Adrenal gland (tissue), 9 donors: ENCODE measurements at regions not wholly inside any gene's neighbourhood (a gene's known extent, or its start where the extent isn't known, plus 50 kb on each side); places are given as distances from the start of the nearest gene placed in this dataset.

ENCODE experiments used
- DNase-seq, 7 donors: peaks; one replicate each; pipeline ENCODE4 v3.0.0-alpha.2; 2019 to 2020
- H3K27ac ChIP-seq, 5 donors: fragments of 200-600 bp; sonication (generic) in 4 of 5; 1 replicate in 3 of 5; 2 replicates in 2 of 5; pipeline versions ENCODE4 v1.5.1 to v1.8.0; 2016 to 2020; ENCODE audit warnings: mild to moderate bottlenecking in 1 of 5
- H3K27me3 ChIP-seq: fragments of 200-600 bp; 2 replicates; pipeline ENCODE4 v1.8.0; 2021
- H3K36me3 ChIP-seq, 2 donors: fragments of 200-600 bp; replicated peaks in 1 of 2; 1 replicate in 1 of 2; 2 replicates in 1 of 2; pipeline versions ENCODE4 v1.5.1 to v1.8.0; 2018 to 2022
- H3K4me1 ChIP-seq, 2 donors: fragments of 200-600 bp; replicated peaks in 1 of 2; 1 replicate in 1 of 2; 2 replicates in 1 of 2; pipeline versions ENCODE4 v1.5.1 to v1.8.0; 2018 to 2021
- H3K4me3 ChIP-seq, 4 donors: fragments of 200-600 bp; sonication (generic) in 3 of 4; one replicate each; pipeline ENCODE4 v1.5.1; 2016 to 2018
- H3K9me3 ChIP-seq, 3 donors: fragments of 200-600 bp; sonication (generic) in 1 of 3; replicated peaks in 1 of 3; 1 replicate in 2 of 3; 2 replicates in 1 of 3; pipeline versions ENCODE4 v1.5.1 to v1.8.0; 2016 to 2021
- POLR2A ChIP-seq, 2 donors: fragments of 450-650 bp; IDR thresholded peaks; one replicate each; pipeline ENCODE4 v1.6.1; 2017; ENCODE audit warnings: antibody characterized with exemption in 2 of 2, mild to moderate bottlenecking in 2 of 2, moderate library complexity in 1 of 2
- WGBS, 4 donors: extraction: QIAGEN DNeasy Blood & Tissue Kit in 2 of 4; methylation state at CpG; one replicate each; pipeline versions ENCODE4 v1.1.5 to v1.1.7; 2013 to 2017; 5-methylcytosine and 5-hydroxymethylcytosine counted together
- intact Hi-C, 2 donors: fragments of 100-400 bp; cut with DNase I; formaldehyde crosslinking; loops; one replicate each; pipeline versions ENCODE4 v1.14.1 to v1.15.0; 2022 to 2023
- TF ChIP-seq, protein P1 (sequence below), 6 experiments: fragments of 450-650 bp in 4 of 6; fragments of 200-600 bp in 2 of 6; sonication (generic) in 1 of 6; IDR thresholded peaks; 1 replicate in 5 of 6; 2 replicates in 1 of 6; pipeline versions ENCODE4 v1.5.1 to v1.8.0; 2016 to 2021; ENCODE audit warnings: antibody characterized with exemption in 6 of 6, mild to moderate bottlenecking in 2 of 6, moderate library complexity in 1 of 6
- donor health status: healthy with polysubstance abuse.
- donor health status: Bipolar disorder and iron deficiency.
- donor health status: DM: yes; HTN: yes; CAD: no.
- donor health status: DM: no; HTN: no; CAD: no.
- donor health status: DM: no; HTN: no; CAD: no.

DNA sequence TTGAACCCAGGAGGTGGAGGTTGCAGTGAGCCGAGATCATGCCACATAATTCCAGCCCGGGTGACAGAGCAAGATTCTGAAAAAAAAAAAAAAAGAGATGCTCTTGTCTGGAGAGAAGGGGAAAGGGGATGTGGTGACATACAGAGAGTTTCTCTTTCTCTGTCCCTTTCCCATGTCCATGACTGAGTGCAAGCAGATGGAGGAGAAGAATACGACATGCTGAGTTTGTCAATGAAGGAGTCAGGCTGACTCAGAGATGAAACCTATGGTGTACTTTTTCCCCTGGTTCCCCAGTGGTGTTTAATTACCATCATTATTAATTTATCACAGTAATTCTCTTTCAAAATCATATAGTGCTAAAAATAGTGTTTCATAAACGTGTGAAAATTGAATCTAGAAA lies 448.8 kb downstream of the FOXO1 start:
- H3K4me1 ChIP-seq: peaks cover 0 to 7% of the 10 kb centered on the region in 2 donors
- intact Hi-C loops: no loop called here
- WGBS, 4 donors: 73 to 84% (median 78%) methylated on average over 4 of the region's 4 CpGs
- no peaks in the 10 kb centered on the region for H3K9me3 ChIP-seq
- no peaks in the 10 kb centered on the region for H3K36me3 ChIP-seq
- H3K27me3 ChIP-seq: no peaks in the 10 kb centered on the region
- H3K27ac ChIP-seq: no peak overlapping the region
- H3K4me3 ChIP-seq: no peak overlapping the region
- no peak for TF ChIP-seq POLR2A (IDR thresholded peaks at IDR 0.05)
- TF ChIP-seq, protein P1, sequence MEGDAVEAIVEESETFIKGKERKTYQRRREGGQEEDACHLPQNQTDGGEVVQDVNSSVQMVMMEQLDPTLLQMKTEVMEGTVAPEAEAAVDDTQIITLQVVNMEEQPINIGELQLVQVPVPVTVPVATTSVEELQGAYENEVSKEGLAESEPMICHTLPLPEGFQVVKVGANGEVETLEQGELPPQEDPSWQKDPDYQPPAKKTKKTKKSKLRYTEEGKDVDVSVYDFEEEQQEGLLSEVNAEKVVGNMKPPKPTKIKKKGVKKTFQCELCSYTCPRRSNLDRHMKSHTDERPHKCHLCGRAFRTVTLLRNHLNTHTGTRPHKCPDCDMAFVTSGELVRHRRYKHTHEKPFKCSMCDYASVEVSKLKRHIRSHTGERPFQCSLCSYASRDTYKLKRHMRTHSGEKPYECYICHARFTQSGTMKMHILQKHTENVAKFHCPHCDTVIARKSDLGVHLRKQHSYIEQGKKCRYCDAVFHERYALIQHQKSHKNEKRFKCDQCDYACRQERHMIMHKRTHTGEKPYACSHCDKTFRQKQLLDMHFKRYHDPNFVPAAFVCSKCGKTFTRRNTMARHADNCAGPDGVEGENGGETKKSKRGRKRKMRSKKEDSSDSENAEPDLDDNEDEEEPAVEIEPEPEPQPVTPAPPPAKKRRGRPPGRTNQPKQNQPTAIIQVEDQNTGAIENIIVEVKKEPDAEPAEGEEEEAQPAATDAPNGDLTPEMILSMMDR (IDR thresholded peaks at IDR 0.05): no peak
- DNase-seq: no peak

DNA sequence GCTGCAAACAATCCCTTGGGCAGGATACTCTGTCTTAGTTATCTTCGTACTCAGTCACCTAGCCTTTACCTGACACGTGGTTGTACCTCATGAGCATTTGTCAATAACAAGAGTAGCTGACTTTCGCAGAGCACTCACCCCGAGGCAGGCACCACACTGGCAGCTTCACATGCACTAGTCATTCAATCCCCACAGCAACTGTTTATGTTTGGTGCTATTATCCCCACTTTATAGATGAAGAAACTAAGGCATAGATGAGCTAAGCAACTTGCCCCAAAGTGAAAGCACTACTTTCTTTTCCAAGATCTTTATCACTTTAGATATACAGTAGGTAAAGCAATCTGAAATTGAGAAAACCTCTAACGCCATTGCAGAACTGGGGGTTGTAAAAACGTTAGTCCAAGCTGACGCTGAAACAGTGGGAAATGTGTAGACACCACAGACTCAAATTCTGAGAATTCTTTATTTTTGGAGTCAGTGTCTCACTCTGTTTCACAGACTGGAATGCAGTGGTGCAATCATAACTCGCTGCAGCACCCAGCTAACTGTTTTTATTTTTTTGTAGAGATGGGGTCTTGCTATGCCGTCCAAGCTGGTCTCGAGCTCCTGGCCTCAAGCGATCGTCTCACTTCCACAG lies 446.0 kb downstream of the FOXO1 start:
- Histone ChIP-seq H3K9me3 (no peaks in the 10 kb centered on the region), H3K4me1 (peaks cover 0 to 7% of the 10 kb centered on the region in 2 donors), H3K4me3 (no peak overlapping the region), H3K27me3 (no peaks in the 10 kb centered on the region), H3K27ac (peak overlapping the region in 3 of 5 donors; percentile 45 to 78 (median 63)), H3K36me3 (no peaks in the 10 kb centered on the region)
- intact Hi-C loops: no loop called here
- WGBS, 4 donors: 82 to 89% (median 86%) methylated on average over 12 of the region's 12 CpGs
- TF ChIP-seq POLR2A (IDR thresholded peaks at IDR 0.05): no peak
- TF ChIP-seq, protein P1 (IDR thresholded peaks at IDR 0.05): no peak
- DNase-seq: no peak

DNA sequence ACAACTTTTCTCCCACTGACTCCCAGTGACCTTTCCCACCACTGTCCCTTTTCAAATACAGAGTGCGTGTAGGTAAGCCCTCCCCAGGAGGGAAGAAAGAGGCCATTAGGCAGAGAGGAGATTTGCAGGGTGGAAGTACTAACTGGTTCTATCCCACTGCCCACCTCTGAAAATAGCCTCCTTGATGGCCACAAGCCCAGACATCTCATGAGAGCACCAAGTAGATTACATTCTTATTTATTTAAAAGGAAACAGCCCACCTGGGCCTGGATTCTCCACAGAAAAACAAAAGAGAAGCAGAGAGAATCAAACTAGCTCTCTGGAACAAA lies 445.3 kb downstream of the FOXO1 start:
- H3K9me3 ChIP-seq: no peaks in the 10 kb centered on the region
- H3K27me3 ChIP-seq: no peaks in the 10 kb centered on the region
- TF ChIP-seq, protein P1 (IDR thresholded peaks at IDR 0.05): no peak
- no peak for TF ChIP-seq POLR2A (IDR thresholded peaks at IDR 0.05)
- H3K4me1 ChIP-seq: peaks cover 0 to 7% of the 10 kb centered on the region in 2 donors
- no peak overlapping the region for H3K4me3 ChIP-seq
- no peak for DNase-seq
- WGBS, 4 donors: 0 to 91% (median 20%) methylated on average over 1 of the region's 1 CpG
- intact Hi-C loops: no loop called here
- H3K36me3 ChIP-seq: no peaks in the 10 kb centered on the region
- H3K27ac ChIP-seq: peak overlapping the region in 3 of 5 donors; percentile 45 to 78 (median 63)

DNA sequence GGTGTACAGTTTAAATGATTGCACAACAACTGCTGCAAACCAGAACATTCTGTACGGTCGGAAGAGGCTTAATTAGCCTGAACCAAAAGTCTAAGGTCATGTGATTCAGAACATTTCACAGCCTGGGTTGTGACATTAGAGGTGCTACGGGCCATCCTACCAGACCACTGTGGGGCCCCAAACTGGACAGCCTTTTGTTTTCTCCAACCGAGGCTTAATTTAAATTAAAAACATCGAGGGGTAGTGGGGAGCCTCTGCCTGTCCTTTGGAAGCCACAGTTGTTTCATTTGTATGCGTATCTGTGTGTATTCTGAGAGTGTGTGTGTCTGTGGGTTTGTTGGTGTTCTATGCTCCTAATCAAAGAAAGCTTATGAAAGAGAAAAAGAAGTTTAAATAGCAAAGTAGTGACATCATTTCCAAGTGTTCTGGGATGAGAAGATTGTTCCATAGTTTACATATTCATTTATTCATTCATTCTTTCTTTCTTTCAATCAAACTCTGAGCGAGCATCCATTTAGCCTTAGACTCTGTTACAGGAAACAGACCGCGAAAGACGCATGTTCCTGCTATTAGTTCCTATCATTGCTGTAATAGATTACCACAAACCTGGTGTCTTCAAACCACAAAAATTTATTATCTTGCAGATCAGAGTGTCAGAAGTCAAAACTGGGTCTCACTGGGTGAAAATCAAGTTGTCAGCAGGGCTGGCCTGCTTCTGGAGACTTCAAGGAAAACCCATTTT lies 444.8 kb downstream of the FOXO1 start:
- H3K9me3 ChIP-seq: no peaks in the 10 kb centered on the region
- H3K27me3 ChIP-seq: no peaks in the 10 kb centered on the region
- H3K4me1 ChIP-seq: peaks cover 0 to 7% of the 10 kb centered on the region in 2 donors
- 64 to 74% (median 65%) methylated on average over 10 of the region's 10 CpGs for WGBS, 4 donors
- TF ChIP-seq, protein P1 (IDR thresholded peaks at IDR 0.05): no peak
- TF ChIP-seq POLR2A (IDR thresholded peaks at IDR 0.05): no peak
- no peaks in the 10 kb centered on the region for H3K36me3 ChIP-seq
- peak overlapping the region in 3 of 5 donors; percentile 45 to 78 (median 63) for H3K27ac ChIP-seq
- H3K4me3 ChIP-seq: no peak overlapping the region
- DNase-seq: no peak
- intact Hi-C loops: no loop called here
